Activated CD8-positive, alpha-beta memory T cell treated with anti-CD3 and anti-CD28 coated beads, Interleukin-2, amount 10 ng/mL, durations not matched to agents 7 days and 5 days (primary cell): ENCODE measurements at regions not wholly inside any gene's neighbourhood (a gene's known extent, or its start where the extent isn't known, plus 50 kb on each side); places are given as distances from the start of the nearest gene placed in this dataset.
"Not testable (repeated sequence)": the region's sequence is repeated elsewhere in the genome, so short reads cannot be mapped to it uniquely, and the experiment has no call there.

ENCODE experiments used
- ATAC-seq: fragments of 150-1000 bp; cut with Tn5 transposase; one replicate; pipeline ENCODE4 v1.10.0; 2021; ENCODE audit warnings: moderate library complexity
- CTCF ChIA-PET: fragments of 350-600 bp; sonication (Branson Sonifier 250); formaldehyde crosslinking; loops from one replicate; lab custom pipeline; 2021; ENCODE audit warnings: antibody characterized with exemption; lab: Charles Lee
- DNase-seq: peaks from one replicate; pipeline ENCODE4 v3.0.0-alpha.2; 2020
- H3K27ac Mint-ChIP-seq: one replicate; pipeline ENCODE4 v1.8.0; 2021; ENCODE audit warnings: mild to moderate bottlenecking, mixed read lengths
- H3K27me3 Mint-ChIP-seq: one replicate; pipeline ENCODE4 v1.8.0; 2021; ENCODE audit warnings: mixed read lengths
- H3K36me3 Mint-ChIP-seq: one replicate; pipeline ENCODE4 v1.8.0; 2021; ENCODE audit warnings: mild to moderate bottlenecking, mixed read lengths
- H3K4me1 Mint-ChIP-seq: one replicate; pipeline ENCODE4 v1.8.0; 2021; ENCODE audit warnings: mixed read lengths
- H3K4me3 Mint-ChIP-seq: one replicate; pipeline ENCODE4 v1.8.0; 2021; ENCODE audit warnings: mild to moderate bottlenecking, moderate library complexity, mixed read lengths
- H3K9me3 Mint-ChIP-seq: one replicate; pipeline ENCODE4 v1.8.0; 2022; ENCODE audit warnings: low read depth, mixed read lengths

DNA sequence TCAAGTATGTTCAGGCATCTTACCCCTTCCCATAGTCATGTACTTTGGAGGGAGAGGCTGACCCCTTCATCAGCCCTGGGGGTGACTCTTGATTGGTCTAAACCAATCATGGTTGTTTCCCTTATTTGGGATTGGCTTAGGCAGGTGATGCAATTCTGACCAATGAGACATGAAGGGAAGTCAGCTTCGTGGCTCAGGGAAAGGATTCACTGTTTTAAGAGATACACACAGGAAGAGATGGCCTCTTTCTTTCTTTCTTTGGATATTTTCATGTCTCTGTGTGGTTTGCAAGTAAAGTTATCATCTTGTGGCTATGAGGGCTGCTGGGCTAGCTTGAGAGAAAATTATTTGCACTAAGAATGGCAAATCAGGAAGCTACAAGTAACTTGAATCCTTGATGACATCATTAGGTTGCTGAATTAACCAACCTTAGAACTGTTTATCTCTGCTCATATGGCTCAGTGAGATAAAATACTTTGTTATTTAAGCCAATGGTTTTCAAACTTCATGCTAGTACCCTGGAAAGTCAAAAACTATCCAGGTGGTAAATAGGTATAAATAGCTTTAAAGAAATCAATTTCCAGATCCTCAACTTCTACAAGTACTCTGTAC is 144.2 kb upstream of the CENPW start:
- CTCF ChIA-PET: no interaction called here

DNA sequence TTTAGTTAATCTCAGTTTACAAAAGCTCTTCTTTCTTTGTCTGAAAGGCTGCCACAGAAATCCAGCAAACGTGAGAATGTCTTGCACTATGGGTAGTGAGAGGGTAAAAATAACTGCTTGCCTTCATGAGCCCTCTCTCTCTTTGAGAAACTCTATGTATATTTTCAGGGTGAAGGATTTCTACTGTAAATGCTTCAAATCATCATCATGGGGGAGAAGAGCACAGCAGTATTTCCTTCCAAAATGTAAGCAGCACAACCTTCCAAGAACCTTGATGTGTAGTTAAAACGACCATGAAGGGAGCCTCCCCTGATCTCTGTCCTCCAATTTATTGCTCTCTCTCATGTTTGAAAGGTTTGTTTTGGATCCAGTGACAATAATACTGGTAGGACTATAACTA is 141.3 kb upstream of the CENPW start:
- ATAC-seq (no peak), DNase-seq (no peak)
- H3K4me3 Mint-ChIP-seq: no peak overlapping the region
- no peak overlapping the region for H3K27ac Mint-ChIP-seq
- H3K4me1 Mint-ChIP-seq: peaks cover 23% of the 10 kb centered on the region
- H3K9me3 Mint-ChIP-seq: no peaks in the 10 kb centered on the region
- CTCF ChIA-PET: interaction anchor here (1.2 kb wide), 1 partner anchor 48 kb away, joined by 3 read pairs; no protein-coding TSS in a partner anchor
- H3K36me3 Mint-ChIP-seq: peaks cover 10% of the 10 kb centered on the region
- no peaks in the 10 kb centered on the region for H3K27me3 Mint-ChIP-seq

More for the DNA sequence above, 144.2 kb upstream of the CENPW start:
- H3K36me3 Mint-ChIP-seq: peaks cover 7% of the 10 kb centered on the region
- no peaks in the 10 kb centered on the region for H3K9me3 Mint-ChIP-seq
- no peak overlapping the region for H3K27ac Mint-ChIP-seq
- no peak overlapping the region for H3K4me3 Mint-ChIP-seq
- H3K4me1 Mint-ChIP-seq: peaks cover 18% of the 10 kb centered on the region
- ATAC-seq (no peak), DNase-seq (no peak)
- H3K27me3 Mint-ChIP-seq: no peaks in the 10 kb centered on the region

DNA sequence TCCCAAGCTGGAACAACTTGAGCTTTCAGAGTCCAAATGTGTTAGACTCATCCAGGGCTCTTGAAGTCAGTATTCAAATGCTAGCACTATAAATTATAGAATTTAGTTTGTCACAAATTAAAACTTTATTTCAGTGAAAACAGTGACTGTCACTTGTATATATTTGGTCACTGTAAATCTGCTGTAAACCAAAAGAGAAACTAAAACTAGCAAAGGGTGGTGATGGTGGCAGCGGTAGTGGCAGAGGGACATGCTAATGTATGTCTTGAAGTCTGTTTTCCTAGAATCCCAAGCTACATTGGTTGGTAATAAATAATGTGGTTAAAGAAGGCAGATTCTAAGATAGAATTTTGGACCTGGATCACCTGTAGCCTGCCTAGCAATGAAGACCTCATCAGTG is 140.4 kb upstream of the CENPW start:
- peak overlapping the region; percentile 34 for H3K4me3 Mint-ChIP-seq
- peaks cover 23% of the 10 kb centered on the region for H3K4me1 Mint-ChIP-seq
- ATAC-seq: peak; percentile 82
- CTCF ChIA-PET: interaction anchor here (1.2 kb wide), 1 partner anchor 48 kb away, joined by 3 read pairs; no protein-coding TSS in a partner anchor
- H3K36me3 Mint-ChIP-seq: peaks cover 10% of the 10 kb centered on the region
- peak overlapping the region; percentile 25 for H3K27ac Mint-ChIP-seq
- no peaks in the 10 kb centered on the region for H3K27me3 Mint-ChIP-seq
- DNase-seq: no peak
- H3K9me3 Mint-ChIP-seq: no peaks in the 10 kb centered on the region

GRCh38 chr6:126202707-126203106 is 137.2 kb upstream of the CENPW start:
- no peaks in the 10 kb centered on the region for H3K9me3 Mint-ChIP-seq
- H3K36me3 Mint-ChIP-seq: peaks cover 10% of the 10 kb centered on the region
- no peaks in the 10 kb centered on the region for H3K27me3 Mint-ChIP-seq
- DNase-seq (no peak), ATAC-seq (no peak)
- H3K4me3 Mint-ChIP-seq: no peak overlapping the region
- CTCF ChIA-PET: no interaction called here
- H3K27ac Mint-ChIP-seq: no peak overlapping the region
- H3K4me1 Mint-ChIP-seq: peaks cover 16% of the 10 kb centered on the region

DNA sequence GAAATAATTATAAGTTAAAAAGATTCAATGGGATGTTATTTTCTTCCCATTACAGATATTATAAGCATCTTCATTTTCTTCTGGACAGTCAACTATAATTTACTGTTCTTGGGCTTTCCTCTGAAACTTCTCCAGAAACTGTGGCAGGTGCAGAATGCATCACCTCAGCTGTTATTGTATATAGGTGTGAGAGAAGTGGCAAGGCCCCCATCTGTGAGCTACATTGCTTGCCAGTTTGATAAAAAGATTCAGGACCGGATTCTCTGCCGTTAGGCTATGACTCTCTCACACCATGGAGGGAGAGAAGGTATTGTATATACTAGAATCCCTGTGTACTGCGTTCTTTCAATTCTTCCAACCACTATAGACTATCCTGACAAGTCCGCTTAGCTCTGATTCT is 135.8 kb upstream of the CENPW start:
- DNase-seq (no peak), ATAC-seq (no peak)
- CTCF ChIA-PET: no interaction called here
- Mint-ChIP-seq H3K27ac (no peak overlapping the region), H3K36me3 (peaks cover 6% of the 10 kb centered on the region), H3K27me3 (no peaks in the 10 kb centered on the region), H3K4me1 (peaks cover 14% of the 10 kb centered on the region), H3K4me3 (no peak overlapping the region), H3K9me3 (no peaks in the 10 kb centered on the region)

- Mint-ChIP-seq H3K27ac (no peak overlapping the region), H3K4me1 (peaks cover 9% of the 10 kb centered on the region), H3K9me3 (no peaks in the 10 kb centered on the region), H3K4me3 (no peak overlapping the region), H3K36me3 (peaks cover 6% of the 10 kb centered on the region), H3K27me3 (no peaks in the 10 kb centered on the region)
- no peak for DNase-seq
- ATAC-seq: no peak
- CTCF ChIA-PET: no interaction called here
These were observed 135.3 kb upstream of the CENPW start for GRCh38 chr6:126204598-126204997.

DNA sequence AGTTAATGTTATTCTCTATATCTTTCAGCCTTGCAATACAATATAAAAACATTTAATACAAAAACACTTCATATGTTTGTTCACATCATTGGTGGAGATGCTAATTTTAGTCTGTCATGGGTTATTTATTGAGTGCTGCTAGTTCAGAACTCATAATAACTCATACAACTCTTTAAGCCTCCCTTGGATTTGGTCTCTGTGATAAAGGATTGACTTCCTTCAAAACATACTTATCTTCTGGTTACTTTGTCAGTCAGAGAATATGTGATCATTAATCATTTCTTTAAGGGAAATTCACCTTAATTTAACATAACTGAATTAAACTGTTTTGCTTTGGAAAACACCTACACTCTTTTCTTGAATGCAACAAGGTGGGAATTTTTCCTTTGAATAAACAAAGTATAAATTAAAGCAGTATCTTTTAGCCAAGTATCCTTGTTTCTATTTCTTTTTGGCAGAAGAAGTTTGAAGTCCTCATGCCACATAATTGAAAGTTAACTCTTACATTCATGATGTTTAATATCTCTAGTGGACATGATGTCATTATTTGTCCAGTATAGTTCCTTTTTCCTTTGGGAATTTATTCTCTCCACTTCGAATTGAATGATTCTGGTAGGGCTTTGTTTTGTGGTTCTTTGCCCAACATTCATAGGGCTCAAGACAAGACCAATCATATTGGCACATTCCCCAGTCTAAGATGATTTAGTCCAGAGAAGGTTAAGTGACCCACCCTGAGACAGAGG is 133.2 kb upstream of the CENPW start:
- H3K36me3 Mint-ChIP-seq: no peaks in the 10 kb centered on the region
- H3K4me3 Mint-ChIP-seq: no peak overlapping the region
- ATAC-seq: no peak
- CTCF ChIA-PET: no interaction called here
- peaks cover 6% of the 10 kb centered on the region for H3K4me1 Mint-ChIP-seq
- no peaks in the 10 kb centered on the region for H3K27me3 Mint-ChIP-seq
- no peak overlapping the region for H3K27ac Mint-ChIP-seq
- no peaks in the 10 kb centered on the region for H3K9me3 Mint-ChIP-seq
- no peak for DNase-seq

GRCh38 chr6:126210398-126211075 is 129.4 kb upstream of the CENPW start:
- no peak for ATAC-seq
- no peak for DNase-seq
- H3K27ac Mint-ChIP-seq: no peak overlapping the region
- no peaks in the 10 kb centered on the region for H3K36me3 Mint-ChIP-seq
- H3K27me3 Mint-ChIP-seq: no peaks in the 10 kb centered on the region
- no peaks in the 10 kb centered on the region for H3K9me3 Mint-ChIP-seq
- H3K4me3 Mint-ChIP-seq: no peak overlapping the region
- CTCF ChIA-PET: no interaction called here
- H3K4me1 Mint-ChIP-seq: no peaks in the 10 kb centered on the region

DNA sequence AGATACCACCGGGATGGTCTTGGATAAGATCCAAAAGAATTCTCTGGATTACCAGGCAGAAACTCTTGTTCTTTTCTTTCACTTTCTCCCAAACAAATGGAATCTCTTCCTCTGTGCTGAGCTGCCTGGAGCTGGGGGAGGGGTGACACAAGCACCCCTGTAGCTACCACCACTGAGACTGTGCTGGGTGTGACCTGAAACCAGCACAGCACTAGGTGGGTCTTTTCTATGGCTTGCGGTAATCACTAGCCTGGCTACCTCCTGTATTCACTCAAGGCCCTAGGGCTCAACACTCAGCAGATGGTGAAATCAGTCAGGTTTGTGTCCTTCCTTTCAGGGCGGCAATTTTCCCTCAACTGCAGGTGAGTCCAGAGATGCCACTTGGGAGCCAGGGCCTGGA is 122.4 kb upstream of the CENPW start:
- no peaks in the 10 kb centered on the region for H3K9me3 Mint-ChIP-seq
- H3K4me3 Mint-ChIP-seq: no peak overlapping the region
- H3K27ac Mint-ChIP-seq: no peak overlapping the region
- H3K27me3 Mint-ChIP-seq: peaks cover 3% of the 10 kb centered on the region
- H3K36me3 Mint-ChIP-seq: no peaks in the 10 kb centered on the region
- DNase-seq (no peak), ATAC-seq (no peak)
- CTCF ChIA-PET: no interaction called here
- H3K4me1 Mint-ChIP-seq: no peaks in the 10 kb centered on the region

GRCh38 chr6:126220901-126221300 is 119.0 kb upstream of the CENPW start:
- ATAC-seq, H3K27me3 Mint-ChIP-seq, H3K4me3 Mint-ChIP-seq, H3K27ac Mint-ChIP-seq, DNase-seq, H3K4me1 Mint-ChIP-seq, H3K9me3 Mint-ChIP-seq, CTCF ChIA-PET, H3K36me3 Mint-ChIP-seq: not testable (repeated sequence)

GRCh38 chr6:126227833-126228702 is 111.8 kb upstream of the CENPW start:
- H3K27ac Mint-ChIP-seq: no peak overlapping the region
- DNase-seq (no peak), ATAC-seq (no peak)
- H3K36me3 Mint-ChIP-seq: no peaks in the 10 kb centered on the region
- CTCF ChIA-PET: no interaction called here
- H3K4me3 Mint-ChIP-seq: no peak overlapping the region
- H3K27me3 Mint-ChIP-seq: no peaks in the 10 kb centered on the region
- no peaks in the 10 kb centered on the region for H3K9me3 Mint-ChIP-seq
- H3K4me1 Mint-ChIP-seq: no peaks in the 10 kb centered on the region

GRCh38 chr6:126232671-126233070 is 107.2 kb upstream of the CENPW start:
- Mint-ChIP-seq H3K9me3 (no peaks in the 10 kb centered on the region), H3K4me1 (no peaks in the 10 kb centered on the region), H3K4me3 (no peak overlapping the region), H3K27ac (no peak overlapping the region), H3K36me3 (no peaks in the 10 kb centered on the region), H3K27me3 (no peaks in the 10 kb centered on the region)
- CTCF ChIA-PET: no interaction called here
- ATAC-seq: no peak
- no peak for DNase-seq

- CTCF ChIA-PET: no interaction called here
- DNase-seq: no peak
- ATAC-seq: no peak
- Mint-ChIP-seq H3K9me3 (no peaks in the 10 kb centered on the region), H3K4me3 (no peak overlapping the region), H3K27me3 (no peaks in the 10 kb centered on the region), H3K27ac (no peak overlapping the region), H3K36me3 (no peaks in the 10 kb centered on the region), H3K4me1 (no peaks in the 10 kb centered on the region)
These were observed 106.7 kb upstream of the CENPW start for GRCh38 chr6:126233192-126233591.
